GM23338 (cell line): ENCODE measurements at regions not wholly inside any gene's neighbourhood (a gene's known extent, or its start where the extent isn't known, plus 50 kb on each side); places are given as distances from the start of the nearest gene placed in this dataset.

Source experiments
- ATAC-seq: fragments of 200-7000 bp; cut with Tn5 transposase; 3 replicates; pipeline ENCODE4 v1.9.1; 2020
- DNase-seq: peaks from one replicate; pipeline ENCODE4 v3.0.0-alpha.2; 2015; ENCODE audit warnings: low spot score
- H2AFZ ChIP-seq: fragments of 200-600 bp; sonication (generic); 2 replicates; pipeline ENCODE4 v1.8.0; 2016; ENCODE audit warnings: antibody characterized with exemption, mild to moderate bottlenecking, moderate library complexity
- H3F3A ChIP-seq: fragments of 200-600 bp; sonication (generic); replicated peaks from 2 replicates; pipeline ENCODE4 v1.8.0; 2017; ENCODE audit warnings: antibody characterized with exemption, mixed run types, low read depth
- H3K27ac ChIP-seq: fragments of 200-600 bp; sonication (generic); 2 replicates; pipeline ENCODE4 v1.6.1; 2016; ENCODE audit warnings: low read depth
- H3K27me3 ChIP-seq: fragments of 200-600 bp; sonication (generic); 2 replicates; pipeline ENCODE4 v1.8.0; 2016; ENCODE audit warnings: mild to moderate bottlenecking, mixed run types, moderate library complexity; ENCODE audit not compliant: insufficient read depth
- H3K36me3 ChIP-seq: fragments of 200-600 bp; sonication (generic); 2 replicates; pipeline ENCODE4 v1.8.0; 2016; ENCODE audit warnings: mild to moderate bottlenecking; ENCODE audit not compliant: insufficient read depth
- H3K4me1 ChIP-seq: fragments of 200-600 bp; sonication (generic); 2 replicates; pipeline ENCODE4 v1.8.0; 2016; ENCODE audit warnings: mild to moderate bottlenecking, moderate library complexity; ENCODE audit not compliant: insufficient read depth
- H3K4me2 ChIP-seq: fragments of 200-600 bp; sonication (generic); 2 replicates; pipeline ENCODE4 v1.7.1; 2017; ENCODE audit warnings: mixed run types
- H3K4me3 ChIP-seq: fragments of 200-600 bp; sonication (generic); 2 replicates; pipeline ENCODE4 v1.6.1; 2016; ENCODE audit warnings: mixed run types
- H3K79me2 ChIP-seq: fragments of 200-600 bp; sonication (generic); replicated peaks from 2 replicates; pipeline ENCODE4 v1.8.0; 2017; ENCODE audit warnings: mild to moderate bottlenecking; ENCODE audit not compliant: insufficient read depth
- H3K9me2 ChIP-seq: fragments of 200-600 bp; sonication (generic); 2 replicates; pipeline ENCODE4 v1.8.0; 2017; ENCODE audit not compliant: insufficient read depth
- H4K20me1 ChIP-seq: fragments of 200-600 bp; sonication (generic); replicated peaks from 2 replicates; pipeline ENCODE4 v1.8.0; 2017; ENCODE audit warnings: mild to moderate bottlenecking; ENCODE audit not compliant: insufficient read depth
- H3K27ac Mint-ChIP-seq: 2 replicates; pipeline ENCODE4 v1.8.0; 2020; ENCODE audit warnings: inconsistent platforms, mild to moderate bottlenecking, moderate library complexity, mixed read lengths
- H3K27me3 Mint-ChIP-seq: 3 replicates; pipeline ENCODE4 v1.8.0; 2022; ENCODE audit warnings: low read depth, mild to moderate bottlenecking, moderate library complexity, mixed read lengths, inconsistent platforms; ENCODE audit not compliant: insufficient read depth, poor library complexity
- H3K36me3 Mint-ChIP-seq: 3 replicates; pipeline ENCODE4 v1.8.0; 2021; ENCODE audit warnings: low read depth, mild to moderate bottlenecking, inconsistent platforms, moderate library complexity, mixed read lengths
- H3K4me1 Mint-ChIP-seq: 3 replicates; pipeline ENCODE4 v1.8.0; 2020; ENCODE audit warnings: mild to moderate bottlenecking, inconsistent platforms, mixed read lengths
- H3K4me3 Mint-ChIP-seq: 3 replicates; pipeline ENCODE4 v1.8.0; 2021; ENCODE audit warnings: moderate library complexity, mild to moderate bottlenecking, inconsistent platforms, mixed read lengths
- H3K9me3 Mint-ChIP-seq: 3 replicates; pipeline ENCODE4 v1.8.0; 2020; ENCODE audit warnings: moderate library complexity, mild to moderate bottlenecking, inconsistent platforms, mixed read lengths
- CREB1 ChIP-seq: fragments of 250-450 bp; sonication (Bioruptor Pico); IDR thresholded peaks from 2 replicates; pipeline ENCODE4 v1.5.0; 2020; ENCODE audit warnings: low read depth, mild to moderate bottlenecking, moderate library complexity
- EZH2phosphoT487 ChIP-seq: fragments of 200-600 bp; sonication (generic); IDR thresholded peaks from one replicate; pipeline ENCODE4 v1.8.1; 2018; ENCODE audit warnings: antibody characterized with exemption; ENCODE audit not compliant: unreplicated experiment
- POLR2AphosphoS5 ChIP-seq: IDR thresholded peaks from 2 replicates; pipeline ENCODE4 v1.6.1; 2016; ENCODE audit warnings: antibody characterized with exemption, low read depth
- REST ChIP-seq: IDR thresholded peaks from one replicate; pipeline ENCODE4 v1.6.1; 2018; ENCODE audit warnings: antibody characterized with exemption; ENCODE audit not compliant: unreplicated experiment
- ZNF114 ChIP-seq: fragments of 250-450 bp; sonication (Bioruptor Pico); IDR thresholded peaks from 2 replicates; pipeline ENCODE4 v1.5.0; 2020; ENCODE audit warnings: mild to moderate bottlenecking, moderate library complexity
- ZNF331 ChIP-seq: fragments of 250-450 bp; sonication (Bioruptor Pico); IDR thresholded peaks from 2 replicates; pipeline ENCODE4 v1.5.0; 2020; ENCODE audit warnings: low read depth, mild to moderate bottlenecking, moderate library complexity
- TF ChIP-seq, protein P1 (sequence below): IDR thresholded peaks from 2 replicates; pipeline ENCODE4 v1.6.1; 2016; ENCODE audit warnings: antibody characterized with exemption
- TF ChIP-seq, protein P2 (sequence below): fragments of 250-450 bp; sonication (Bioruptor Pico); IDR thresholded peaks from 2 replicates; pipeline ENCODE4 v1.5.0; 2020; ENCODE audit warnings: mild to moderate bottlenecking, moderate library complexity

DNA sequence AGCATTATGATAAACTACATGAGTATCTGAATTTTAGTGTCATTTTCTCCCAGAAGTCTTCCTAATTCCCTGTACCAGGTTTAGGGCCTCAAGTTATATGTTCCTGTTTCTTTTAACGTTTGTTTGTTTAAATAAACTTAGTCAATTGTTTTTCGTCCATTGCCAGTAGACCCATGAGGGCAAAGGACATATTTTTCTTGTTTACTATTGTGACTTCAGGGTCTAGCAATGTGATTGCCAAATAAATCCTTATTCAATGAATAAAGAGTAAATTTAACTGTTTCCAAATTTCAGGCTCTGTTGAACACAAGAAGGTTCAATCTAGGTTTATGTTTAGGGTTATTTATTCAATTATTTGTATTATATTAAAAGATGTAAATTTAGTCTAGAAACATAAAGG is 391.6 kb upstream of the MGAT4C start:
- Histone ChIP-seq H3F3A (no peaks in the 10 kb centered on the region), H2AFZ (no peak overlapping the region), H3K4me3 (no peak overlapping the region), H3K36me3 (no peaks in the 10 kb centered on the region), H4K20me1 (no peaks in the 10 kb centered on the region), H3K79me2 (no peaks in the 10 kb centered on the region), H3K4me2 (no peak overlapping the region), H3K27me3 (no peaks in the 10 kb centered on the region), H3K27ac (no peak overlapping the region), H3K9me2 (no peaks in the 10 kb centered on the region), H3K4me1 (no peaks in the 10 kb centered on the region)
- no peaks in the 10 kb centered on the region for H3K4me1 Mint-ChIP-seq
- H3K27me3 Mint-ChIP-seq: no peaks in the 10 kb centered on the region
- DNase-seq (no peak), ATAC-seq (no peak)
- H3K36me3 Mint-ChIP-seq: no peaks in the 10 kb centered on the region
- TF ChIP-seq ZNF114 (CRISPR knock-in tag) (no peak), EZH2phosphoT487 (no peak), POLR2AphosphoS5 (no peak), ZNF331 (CRISPR knock-in tag) (no peak), REST (no peak), CREB1 (CRISPR knock-in tag) (no peak)
- TF ChIP-seq, protein P1, sequence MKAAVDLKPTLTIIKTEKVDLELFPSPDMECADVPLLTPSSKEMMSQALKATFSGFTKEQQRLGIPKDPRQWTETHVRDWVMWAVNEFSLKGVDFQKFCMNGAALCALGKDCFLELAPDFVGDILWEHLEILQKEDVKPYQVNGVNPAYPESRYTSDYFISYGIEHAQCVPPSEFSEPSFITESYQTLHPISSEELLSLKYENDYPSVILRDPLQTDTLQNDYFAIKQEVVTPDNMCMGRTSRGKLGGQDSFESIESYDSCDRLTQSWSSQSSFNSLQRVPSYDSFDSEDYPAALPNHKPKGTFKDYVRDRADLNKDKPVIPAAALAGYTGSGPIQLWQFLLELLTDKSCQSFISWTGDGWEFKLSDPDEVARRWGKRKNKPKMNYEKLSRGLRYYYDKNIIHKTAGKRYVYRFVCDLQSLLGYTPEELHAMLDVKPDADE: no peak
- TF ChIP-seq, protein P2, sequence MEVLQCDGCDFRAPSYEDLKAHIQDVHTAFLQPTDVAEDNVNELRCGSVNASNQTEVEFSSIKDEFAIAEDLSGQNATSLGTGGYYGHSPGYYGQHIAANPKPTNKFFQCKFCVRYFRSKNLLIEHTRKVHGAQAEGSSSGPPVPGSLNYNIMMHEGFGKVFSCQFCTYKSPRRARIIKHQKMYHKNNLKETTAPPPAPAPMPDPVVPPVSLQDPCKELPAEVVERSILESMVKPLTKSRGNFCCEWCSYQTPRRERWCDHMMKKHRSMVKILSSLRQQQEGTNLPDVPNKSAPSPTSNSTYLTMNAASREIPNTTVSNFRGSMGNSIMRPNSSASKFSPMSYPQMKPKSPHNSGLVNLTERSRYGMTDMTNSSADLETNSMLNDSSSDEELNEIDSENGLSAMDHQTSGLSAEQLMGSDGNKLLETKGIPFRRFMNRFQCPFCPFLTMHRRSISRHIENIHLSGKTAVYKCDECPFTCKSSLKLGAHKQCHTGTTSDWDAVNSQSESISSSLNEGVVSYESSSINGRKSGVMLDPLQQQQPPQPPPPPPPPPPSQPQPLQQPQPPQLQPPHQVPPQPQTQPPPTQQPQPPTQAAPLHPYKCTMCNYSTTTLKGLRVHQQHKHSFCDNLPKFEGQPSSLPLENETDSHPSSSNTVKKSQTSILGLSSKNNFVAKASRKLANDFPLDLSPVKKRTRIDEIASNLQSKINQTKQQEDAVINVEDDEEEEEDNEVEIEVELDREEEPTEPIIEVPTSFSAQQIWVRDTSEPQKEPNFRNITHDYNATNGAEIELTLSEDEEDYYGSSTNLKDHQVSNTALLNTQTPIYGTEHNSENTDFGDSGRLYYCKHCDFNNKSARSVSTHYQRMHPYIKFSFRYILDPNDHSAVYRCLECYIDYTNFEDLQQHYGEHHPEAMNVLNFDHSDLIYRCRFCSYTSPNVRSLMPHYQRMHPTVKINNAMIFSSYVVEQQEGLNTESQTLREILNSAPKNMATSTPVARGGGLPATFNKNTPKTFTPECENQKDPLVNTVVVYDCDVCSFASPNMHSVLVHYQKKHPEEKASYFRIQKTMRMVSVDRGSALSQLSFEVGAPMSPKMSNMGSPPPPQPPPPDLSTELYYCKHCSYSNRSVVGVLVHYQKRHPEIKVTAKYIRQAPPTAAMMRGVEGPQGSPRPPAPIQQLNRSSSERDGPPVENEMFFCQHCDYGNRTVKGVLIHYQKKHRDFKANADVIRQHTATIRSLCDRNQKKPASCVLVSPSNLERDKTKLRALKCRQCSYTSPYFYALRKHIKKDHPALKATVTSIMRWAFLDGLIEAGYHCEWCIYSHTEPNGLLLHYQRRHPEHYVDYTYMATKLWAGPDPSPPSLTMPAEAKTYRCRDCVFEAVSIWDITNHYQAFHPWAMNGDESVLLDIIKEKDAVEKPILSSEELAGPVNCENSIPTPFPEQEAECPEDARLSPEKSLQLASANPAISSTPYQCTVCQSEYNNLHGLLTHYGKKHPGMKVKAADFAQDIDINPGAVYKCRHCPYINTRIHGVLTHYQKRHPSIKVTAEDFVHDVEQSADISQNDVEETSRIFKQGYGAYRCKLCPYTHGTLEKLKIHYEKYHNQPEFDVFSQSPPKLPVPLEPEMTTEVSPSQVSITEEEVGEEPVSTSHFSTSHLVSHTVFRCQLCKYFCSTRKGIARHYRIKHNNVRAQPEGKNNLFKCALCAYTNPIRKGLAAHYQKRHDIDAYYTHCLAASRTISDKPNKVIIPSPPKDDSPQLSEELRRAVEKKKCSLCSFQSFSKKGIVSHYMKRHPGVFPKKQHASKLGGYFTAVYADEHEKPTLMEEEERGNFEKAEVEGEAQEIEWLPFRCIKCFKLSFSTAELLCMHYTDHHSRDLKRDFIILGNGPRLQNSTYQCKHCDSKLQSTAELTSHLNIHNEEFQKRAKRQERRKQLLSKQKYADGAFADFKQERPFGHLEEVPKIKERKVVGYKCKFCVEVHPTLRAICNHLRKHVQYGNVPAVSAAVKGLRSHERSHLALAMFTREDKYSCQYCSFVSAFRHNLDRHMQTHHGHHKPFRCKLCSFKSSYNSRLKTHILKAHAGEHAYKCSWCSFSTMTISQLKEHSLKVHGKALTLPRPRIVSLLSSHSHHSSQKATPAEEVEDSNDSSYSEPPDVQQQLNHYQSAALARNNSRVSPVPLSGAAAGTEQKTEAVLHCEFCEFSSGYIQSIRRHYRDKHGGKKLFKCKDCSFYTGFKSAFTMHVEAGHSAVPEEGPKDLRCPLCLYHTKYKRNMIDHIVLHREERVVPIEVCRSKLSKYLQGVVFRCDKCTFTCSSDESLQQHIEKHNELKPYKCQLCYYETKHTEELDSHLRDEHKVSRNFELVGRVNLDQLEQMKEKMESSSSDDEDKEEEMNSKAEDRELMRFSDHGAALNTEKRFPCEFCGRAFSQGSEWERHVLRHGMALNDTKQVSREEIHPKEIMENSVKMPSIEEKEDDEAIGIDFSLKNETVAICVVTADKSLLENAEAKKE: no peak
- no peak overlapping the region for H3K4me3 Mint-ChIP-seq
- no peak overlapping the region for H3K27ac Mint-ChIP-seq
- H3K9me3 Mint-ChIP-seq: no peaks in the 10 kb centered on the region
